ENCODE measurements at regions not wholly inside any gene's neighbourhood (a gene's known extent, or its start where the extent isn't known, plus 50 kb on each side); places are given as distances from the start of the nearest gene placed in this dataset.

GRCh38 chr16:27681681-27682080, 131.7 kb downstream of the KATNIP start:
- TF ChIP-seq CTCF (conservative IDR thresholded peaks at IDR 0.05; ENCODE audit: low read depth, low read length): no peak
- no peak for DNase-seq (ENCODE audit: low read depth)

GRCh38 chr16:27684047-27684446, 134.1 kb downstream of the KATNIP start:
- H3K4me3 ChIP-seq (ENCODE audit: low read depth, low read length): no peak overlapping the region
- TF ChIP-seq CTCF (conservative IDR thresholded peaks at IDR 0.05; ENCODE audit: low read depth, low read length): no peak

More at GRCh38 chr16:27681681-27682080, 131.7 kb downstream of the KATNIP start:
- H3K4me3 ChIP-seq (ENCODE audit: low read depth, low read length): no peak overlapping the region

GRCh38 chr16:27685807-27686206, 135.9 kb downstream of the KATNIP start:
- H3K4me3 ChIP-seq (ENCODE audit: low read depth, low read length): no peak overlapping the region
- TF ChIP-seq CTCF (conservative IDR thresholded peaks at IDR 0.05; ENCODE audit: low read depth, low read length): no peak
- peak; percentile 80 for DNase-seq (ENCODE audit: low read depth)

More at GRCh38 chr16:27684047-27684446, 134.1 kb downstream of the KATNIP start:
- DNase-seq (ENCODE audit: low read depth): no peak

- TF ChIP-seq CTCF (conservative IDR thresholded peaks at IDR 0.05; ENCODE audit: low read depth, low read length): no peak
- H3K4me3 ChIP-seq (ENCODE audit: low read depth, low read length): no peak overlapping the region
- no peak for DNase-seq (ENCODE audit: low read depth)
These were observed 137.0 kb downstream of the KATNIP start for GRCh38 chr16:27686926-27687325.

GRCh38 chr16:27687605-27688004, 137.7 kb downstream of the KATNIP start:
- no peak for TF ChIP-seq CTCF (conservative IDR thresholded peaks at IDR 0.05; ENCODE audit: low read depth, low read length)
- H3K4me3 ChIP-seq (ENCODE audit: low read depth, low read length): no peak overlapping the region
- DNase-seq (ENCODE audit: low read depth): no peak

GRCh38 chr16:27689711-27690110, 139.8 kb downstream of the KATNIP start:
- H3K4me3 ChIP-seq (ENCODE audit: low read depth, low read length): no peak overlapping the region
- TF ChIP-seq CTCF (conservative IDR thresholded peaks at IDR 0.05; ENCODE audit: low read depth, low read length): no peak
- DNase-seq (ENCODE audit: low read depth): no peak

GRCh38 chr16:27690608-27691007, 140.7 kb downstream of the KATNIP start:
- TF ChIP-seq CTCF (conservative IDR thresholded peaks at IDR 0.05; ENCODE audit: low read depth, low read length): peak; percentile 86
- DNase-seq (ENCODE audit: low read depth): peak; percentile 68
- no peak overlapping the region for H3K4me3 ChIP-seq (ENCODE audit: low read depth, low read length)

Measured in choroid plexus epithelial cell (primary cell).